GM12878 (cell line): ENCODE measurements at regions not wholly inside any gene's neighbourhood (a gene's known extent, or its start where the extent isn't known, plus 50 kb on each side); places are given as distances from the start of the nearest gene placed in this dataset.

Source experiments
- ATAC-seq: fragments of 200-7000 bp; cut with Tn5 transposase; 3 replicates; pipeline ENCODE4 v1.9.1; 2020; ENCODE audit warnings: mild to moderate bottlenecking, moderate library complexity
- BruUV-seq: library from RNA; stranded (reverse); fragments of 400-500 nt; replicated peaks from 2 replicates; lab custom pipeline; 2021; lab: Mats Ljungman, UMichigan
- CTCF ChIA-PET: fragments of 300-600 bp; sonication (Branson Sonifier 250); formaldehyde crosslinking; extraction: SDS; loops from one replicate; lab custom pipeline; 2021; ENCODE audit warnings: inconsistent platforms; lab: Yijun Ruan, JAX
- POLR2A ChIA-PET: fragments of 350-600 bp; formaldehyde crosslinking; extraction: SDS; loops from one replicate; lab custom pipeline; 2021; ENCODE audit warnings: inconsistent platforms; lab: Charles Lee
- RAD21 ChIA-PET: fragments of 300-600 bp; sonication (Branson Sonifier 250); formaldehyde crosslinking; loops from one replicate; lab custom pipeline; 2023; ENCODE audit warnings: antibody characterized with exemption; ENCODE audit not compliant: unreplicated experiment; lab: Charles Lee
- SMC1A ChIA-PET: fragments of 300-600 bp; sonication (Branson Sonifier 250); formaldehyde crosslinking; loops from one replicate; lab custom pipeline; 2023; ENCODE audit not compliant: unreplicated experiment, uncharacterized antibody; lab: Charles Lee
- DNase-seq: peaks from one replicate; pipeline ENCODE4 v3.0.0-alpha.2; 2011; ENCODE audit warnings: low read depth, low spot score
- FAIRE-seq: peaks from 3 replicates; lab custom pipeline; 2011; peaks lifted over from hg19 to GRCh38; lab: Jason Lieb, UNC
- H2AFZ ChIP-seq: 2 replicates; pipeline ENCODE4 v1.6.0; 2011; ENCODE audit warnings: low read depth, low read length, control low read depth; ENCODE audit not compliant: control insufficient read depth
- H3K27ac ChIP-seq: 2 replicates; pipeline ENCODE4 v1.5.1; 2011; ENCODE audit warnings: control low read depth; ENCODE audit not compliant: control insufficient read depth, insufficient read depth
- H3K27me3 ChIP-seq, 2 experiments: replicated peaks in 1 of 2; 2 replicates each; pipeline versions ENCODE4 v1.6.0 to v1.6.1; 2011; ENCODE audit warnings: low read length in 1 of 2; ENCODE audit not compliant: control insufficient read depth in 2 of 2, insufficient read depth in 2 of 2
- H3K36me3 ChIP-seq, 2 experiments: 2 replicates each; pipeline ENCODE4 v1.5.1; 2011; ENCODE audit warnings: low read length in 1 of 2; ENCODE audit not compliant: control insufficient read depth in 2 of 2, insufficient read depth in 2 of 2
- H3K4me1 ChIP-seq: 2 replicates; pipeline ENCODE4 v1.6.1; 2011; ENCODE audit warnings: mild to moderate bottlenecking, low read length, moderate library complexity, mixed read lengths; ENCODE audit not compliant: control insufficient read depth, insufficient read depth
- H3K4me2 ChIP-seq: 2 replicates; pipeline ENCODE4 v1.6.0; 2011; ENCODE audit warnings: control low read depth; ENCODE audit not compliant: control insufficient read depth, insufficient read depth
- H3K4me3 ChIP-seq: fragments of 200-600 bp; sonication (generic); 2 replicates; pipeline ENCODE4 v1.5.1; 2016
- H3K79me2 ChIP-seq: 2 replicates; pipeline ENCODE4 v1.6.0; 2011; ENCODE audit warnings: low read length; ENCODE audit not compliant: control insufficient read depth, insufficient read depth
- H3K9ac ChIP-seq: 2 replicates; pipeline ENCODE4 v1.8.0; 2011; ENCODE audit warnings: low read length, control low read depth, mixed read lengths; ENCODE audit not compliant: control insufficient read depth, insufficient read depth
- H3K9me3 ChIP-seq: replicated peaks from 3 replicates; pipeline ENCODE4 v1.5.1; 2011; ENCODE audit warnings: mild to moderate bottlenecking, low read length; ENCODE audit not compliant: control insufficient read depth, insufficient read depth
- H4K20me1 ChIP-seq: 2 replicates; pipeline ENCODE4 v1.6.0; 2011; ENCODE audit not compliant: control insufficient read depth, insufficient read depth
- BHLHE40 ChIP-seq, 2 experiments: fragments of 450-650 bp in 1 of 2; IDR thresholded peaks; 2 replicates each; pipeline ENCODE4 v1.6.1; 2011 to 2017; ENCODE audit warnings: low read depth in 2 of 2, borderline replicate concordance in 1 of 2, improper control_type of control experiment in 1 of 2, low read length in 1 of 2, mild to moderate bottlenecking in 1 of 2
- CHD4 ChIP-seq: fragments of 200-600 bp; sonication (generic); IDR thresholded peaks from 2 replicates; pipeline ENCODE4 v1.6.1; 2016; ENCODE audit warnings: mild to moderate bottlenecking
- JUNB ChIP-seq: IDR thresholded peaks from 2 replicates; pipeline ENCODE4 v1.6.1; 2016; ENCODE audit warnings: antibody characterized with exemption, mild to moderate bottlenecking
- NBN ChIP-seq: fragments of 450-650 bp; IDR thresholded peaks from 2 replicates; pipeline ENCODE4 v1.6.1; 2016
- NRF1 ChIP-seq: conservative IDR thresholded peaks from 2 replicates; pipeline ENCODE4 v1.6.1; 2011; ENCODE audit warnings: mild to moderate bottlenecking, low read depth, low read length, improper control_type of control experiment
- POU2F2 ChIP-seq: IDR thresholded peaks from 3 replicates; pipeline ENCODE4 v1.6.1; 2011; ENCODE audit warnings: low read depth, mild to moderate bottlenecking, low read length, borderline replicate concordance
- RBBP5 ChIP-seq: fragments of 200-600 bp; sonication (generic); conservative IDR thresholded peaks from 2 replicates; pipeline ENCODE4 v1.6.1; 2016
- RFX5 ChIP-seq: IDR thresholded peaks from 2 replicates; pipeline ENCODE4 v1.6.1; 2011; ENCODE audit warnings: low read depth, low read length, improper control_type of control experiment
- SMARCA5 ChIP-seq: fragments of 450-650 bp; IDR thresholded peaks from 2 replicates; pipeline ENCODE4 v1.6.1; 2017; ENCODE audit warnings: mild to moderate bottlenecking
- TARDBP ChIP-seq: IDR thresholded peaks from 2 replicates; pipeline ENCODE4 v1.6.1; 2016; ENCODE audit warnings: borderline replicate concordance
- TCF12 ChIP-seq: IDR thresholded peaks from 2 replicates; pipeline ENCODE4 v1.6.1; 2011; ENCODE audit warnings: low read depth, mild to moderate bottlenecking, low read length
- YBX1 ChIP-seq: fragments of 450-650 bp; IDR thresholded peaks from 2 replicates; pipeline ENCODE4 v1.6.1; 2016; ENCODE audit warnings: antibody characterized with exemption
- WGBS: methylation state at CpG from one replicate; pipeline ENCODE4 v1.1.6; 2016; ENCODE audit warnings: low lambda C conversion rate; ENCODE audit not compliant: insufficient replicate concordance, insufficient coverage; ENCODE audit errors: missing lambda C conversion rate; 5-methylcytosine and 5-hydroxymethylcytosine counted together
- in situ Hi-C: fragments of 300-500 bp; cut with MboI; formaldehyde crosslinking; loops from 9 replicates; pipeline ENCODE4 v1.14.3; 2018; ENCODE audit warnings: mixed read lengths
- intact Hi-C: fragments of 100-400 bp; cut with micrococcal nuclease; formaldehyde crosslinking; loops from one replicate; pipeline ENCODE4 v1.14.2; 2022; ENCODE audit not compliant: unreplicated experiment
- TF ChIP-seq, protein P1 (sequence below): fragments of 450-650 bp; IDR thresholded peaks from 2 replicates; pipeline ENCODE4 v1.6.1; 2016; ENCODE audit warnings: mild to moderate bottlenecking
- TF ChIP-seq, protein P2 (sequence below): fragments of 450-650 bp; IDR thresholded peaks from 2 replicates; pipeline ENCODE4 v1.6.1; 2017; ENCODE audit warnings: mild to moderate bottlenecking, low read depth, inconsistent platforms; ENCODE audit not compliant: poor library complexity, severe bottlenecking

DNA sequence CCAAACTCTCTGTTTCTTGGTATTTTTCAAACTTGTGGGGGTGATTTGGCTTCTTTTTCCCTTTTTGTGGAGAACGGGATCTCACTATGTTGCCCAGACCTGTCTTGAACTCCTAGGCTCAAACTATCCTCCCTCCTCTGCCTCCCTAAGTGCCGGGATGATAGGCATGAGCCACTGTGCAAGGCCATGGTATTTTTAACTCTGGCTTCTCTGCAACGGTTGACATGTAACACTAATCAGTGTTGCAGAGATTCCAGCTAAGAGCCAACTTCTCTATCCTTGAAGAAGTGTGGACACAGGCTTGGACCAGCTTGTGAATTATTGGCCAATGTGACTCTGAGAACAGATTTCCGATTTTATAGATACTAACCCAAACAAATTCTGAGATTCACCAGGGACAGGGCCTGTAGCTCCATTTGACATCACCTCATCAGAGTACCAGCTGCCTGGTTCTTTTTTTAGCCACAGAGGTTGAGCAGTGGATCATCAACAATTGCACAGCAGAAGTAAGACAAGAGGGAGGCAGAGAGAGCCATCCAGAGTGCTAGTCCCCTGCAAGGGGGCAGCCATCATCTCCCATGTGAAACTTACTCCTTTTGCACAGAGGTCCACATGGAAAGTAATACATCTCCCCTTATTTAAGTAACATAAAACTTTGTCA lies 98.1 kb upstream of the SYNPR start (continued):
- TF ChIP-seq, protein P1, sequence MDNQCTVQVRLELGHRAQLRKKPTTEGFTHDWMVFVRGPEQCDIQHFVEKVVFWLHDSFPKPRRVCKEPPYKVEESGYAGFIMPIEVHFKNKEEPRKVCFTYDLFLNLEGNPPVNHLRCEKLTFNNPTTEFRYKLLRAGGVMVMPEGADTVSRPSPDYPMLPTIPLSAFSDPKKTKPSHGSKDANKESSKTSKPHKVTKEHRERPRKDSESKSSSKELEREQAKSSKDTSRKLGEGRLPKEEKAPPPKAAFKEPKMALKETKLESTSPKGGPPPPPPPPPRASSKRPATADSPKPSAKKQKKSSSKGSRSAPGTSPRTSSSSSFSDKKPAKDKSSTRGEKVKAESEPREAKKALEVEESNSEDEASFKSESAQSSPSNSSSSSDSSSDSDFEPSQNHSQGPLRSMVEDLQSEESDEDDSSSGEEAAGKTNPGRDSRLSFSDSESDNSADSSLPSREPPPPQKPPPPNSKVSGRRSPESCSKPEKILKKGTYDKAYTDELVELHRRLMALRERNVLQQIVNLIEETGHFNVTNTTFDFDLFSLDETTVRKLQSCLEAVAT, result no peak

DNA sequence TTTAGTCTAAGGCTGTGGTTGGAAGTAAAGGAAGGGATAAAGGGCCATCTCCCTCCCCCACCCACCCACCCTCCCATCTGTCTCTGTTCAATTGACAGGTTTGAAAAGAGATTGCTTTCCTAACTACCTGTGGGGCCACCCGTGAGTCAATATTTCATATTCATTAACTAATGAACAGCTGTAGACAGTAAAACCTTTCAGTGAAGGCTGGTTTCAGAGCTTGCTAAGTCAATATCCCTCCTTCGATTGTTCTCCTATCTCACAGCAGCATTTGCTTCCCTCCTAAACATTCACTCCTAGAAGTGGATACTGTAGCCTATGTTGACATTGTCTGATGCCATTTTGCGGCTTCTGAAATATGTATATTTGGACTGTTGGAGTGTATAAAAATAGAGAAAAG lies 85.9 kb upstream of the SYNPR start:
- H3K4me3 ChIP-seq, result no peak overlapping the region
- H3K9me3 ChIP-seq, result no peaks in the 10 kb centered on the region
- no peaks in the 10 kb centered on the region for H3K27me3 ChIP-seq
- BruUV-seq, result no TSS peak
- in situ Hi-C loops, result no loop called here
- ATAC-seq, result no peak
- H3K9ac ChIP-seq, result no peak overlapping the region
- no peak overlapping the region for H3K4me2 ChIP-seq
- ChIA-PET RAD21 (interaction anchor here (0.6 kb wide), 1 partner anchor 361 kb away, joined by 3 read pairs; no protein-coding TSS in a partner anchor), POLR2A (no interaction called here), SMC1A (no interaction called here), CTCF (interaction anchor here (1.5 kb wide), 1 partner anchor 526 kb away, joined by 3 read pairs; no protein-coding TSS in a partner anchor)
- DNase-seq, result no peak
- no peak overlapping the region for H3K27ac ChIP-seq
- no peaks in the 10 kb centered on the region for H3K36me3 ChIP-seq
- intact Hi-C loops, result no loop called here
- no peak overlapping the region for H2AFZ ChIP-seq
- FAIRE-seq, result no peak
- H3K79me2 ChIP-seq, result no peaks in the 10 kb centered on the region
- WGBS, result 7% methylated on average over 3 of the region's 3 CpGs
- no peaks in the 10 kb centered on the region for H3K4me1 ChIP-seq
- H4K20me1 ChIP-seq, result no peaks in the 10 kb centered on the region
- TF ChIP-seq RBBP5 (no peak), JUNB (no peak), TARDBP (no peak), CHD4 (no peak), RFX5 (no peak), NBN (no peak), SMARCA5 (no peak), TCF12 (no peak), NRF1 (no peak), POU2F2 (no peak), BHLHE40 (IDR thresholded peaks at IDR 0.05; ENCODE audit: borderline replicate concordance in 1 of 2, low read depth in 2 of 2, low read length in 1 of 2) (no peak), YBX1 (no peak)
- TF ChIP-seq, protein P2, sequence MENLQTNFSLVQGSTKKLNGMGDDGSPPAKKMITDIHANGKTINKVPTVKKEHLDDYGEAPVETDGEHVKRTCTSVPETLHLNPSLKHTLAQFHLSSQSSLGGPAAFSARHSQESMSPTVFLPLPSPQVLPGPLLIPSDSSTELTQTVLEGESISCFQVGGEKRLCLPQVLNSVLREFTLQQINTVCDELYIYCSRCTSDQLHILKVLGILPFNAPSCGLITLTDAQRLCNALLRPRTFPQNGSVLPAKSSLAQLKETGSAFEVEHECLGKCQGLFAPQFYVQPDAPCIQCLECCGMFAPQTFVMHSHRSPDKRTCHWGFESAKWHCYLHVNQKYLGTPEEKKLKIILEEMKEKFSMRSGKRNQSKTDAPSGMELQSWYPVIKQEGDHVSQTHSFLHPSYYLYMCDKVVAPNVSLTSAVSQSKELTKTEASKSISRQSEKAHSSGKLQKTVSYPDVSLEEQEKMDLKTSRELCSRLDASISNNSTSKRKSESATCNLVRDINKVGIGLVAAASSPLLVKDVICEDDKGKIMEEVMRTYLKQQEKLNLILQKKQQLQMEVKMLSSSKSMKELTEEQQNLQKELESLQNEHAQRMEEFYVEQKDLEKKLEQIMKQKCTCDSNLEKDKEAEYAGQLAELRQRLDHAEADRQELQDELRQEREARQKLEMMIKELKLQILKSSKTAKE, result no peak
